ENCODE measurements at regions not wholly inside any gene's neighbourhood (a gene's known extent, or its start where the extent isn't known, plus 50 kb on each side); places are given as distances from the start of the nearest gene placed in this dataset.
"Not testable (repeated sequence)": the region's sequence is repeated elsewhere in the genome, so short reads cannot be mapped to it uniquely, and the experiment has no call there.

GRCh38 chr2:209194717-209195116, 229.1 kb upstream of the MAP2 start:
- no peak for DNase-seq

GRCh38 chr2:209208211-209208610, 215.6 kb upstream of the MAP2 start:
- DNase-seq, result no peak

- DNase-seq, result no peak
Observed at GRCh38 chr2:209209943-209210342, 213.9 kb upstream of the MAP2 start.

GRCh38 chr2:209230560-209230959, 193.3 kb upstream of the MAP2 start:
- no peak for DNase-seq

- no peak for DNase-seq
Observed at GRCh38 chr2:209236377-209236776, 187.5 kb upstream of the MAP2 start.

- DNase-seq, result no peak
Observed at GRCh38 chr2:209238765-209239584, 184.9 kb upstream of the MAP2 start.

GRCh38 chr2:209239585-209239938, 184.3 kb upstream of the MAP2 start:
- no peak for DNase-seq

GRCh38 chr2:209240204-209240603, 183.6 kb upstream of the MAP2 start:
- DNase-seq, result no peak

- no peak for DNase-seq
Observed at GRCh38 chr2:209253544-209253943, 170.3 kb upstream of the MAP2 start.

- DNase-seq, result no peak
Observed at GRCh38 chr2:209259767-209260166, 164.1 kb upstream of the MAP2 start.

GRCh38 chr2:209260281-209260680, 163.6 kb upstream of the MAP2 start:
- DNase-seq, result no peak

- DNase-seq, result not testable (repeated sequence)
Observed at GRCh38 chr2:209261366-209262053, 162.3 kb upstream of the MAP2 start.

GRCh38 chr2:209269024-209269423, 154.8 kb upstream of the MAP2 start:
- DNase-seq, result no peak

GRCh38 chr2:209276000-209276399, 147.8 kb upstream of the MAP2 start:
- no peak for DNase-seq

- no peak for DNase-seq
Observed at GRCh38 chr2:209277444-209277843, 146.4 kb upstream of the MAP2 start.

- no peak for DNase-seq
Observed at GRCh38 chr2:209298601-209299000, 125.2 kb upstream of the MAP2 start.

GRCh38 chr2:209299478-209299877, 124.4 kb upstream of the MAP2 start:
- DNase-seq, result not testable (repeated sequence)

- DNase-seq, result not testable (repeated sequence)
Observed at GRCh38 chr2:209300766-209301165, 123.1 kb upstream of the MAP2 start.

GRCh38 chr2:209305026-209305425, 118.8 kb upstream of the MAP2 start:
- no peak for DNase-seq

- no peak for DNase-seq
Observed at GRCh38 chr2:209305746-209306196, 118.1 kb upstream of the MAP2 start.

GRCh38 chr2:209307161-209308001, 116.5 kb upstream of the MAP2 start:
- no peak for DNase-seq

- no peak for DNase-seq
Observed at GRCh38 chr2:209308415-209308814, 115.4 kb upstream of the MAP2 start.

GRCh38 chr2:209311948-209312347, 111.9 kb upstream of the MAP2 start:
- DNase-seq, result no peak
